NCI-H446 treated with DMSO at 0.1 percent for 48 hours (cell line): ENCODE measurements at regions not wholly inside any gene's neighbourhood (a gene's known extent, or its start where the extent isn't known, plus 50 kb on each side); places are given as distances from the start of the nearest gene placed in this dataset.
"Not testable (repeated sequence)": the region's sequence is repeated elsewhere in the genome, so short reads cannot be mapped to it uniquely, and the experiment has no call there.

ENCODE experiments used
- DNase-seq: peaks from one replicate; lab custom pipeline; 2025; lab: John Stamatoyannopoulos, UW

GRCh38 chr9:129435988-129436717 is 184.7 kb downstream of the C9orf50 start:
- DNase-seq, result no peak

- DNase-seq, result no peak
These were observed 185.6 kb downstream of the C9orf50 start for GRCh38 chr9:129435291-129435690.

- DNase-seq, result no peak
These were observed 186.7 kb downstream of the C9orf50 start for GRCh38 chr9:129434187-129434586.

DNA sequence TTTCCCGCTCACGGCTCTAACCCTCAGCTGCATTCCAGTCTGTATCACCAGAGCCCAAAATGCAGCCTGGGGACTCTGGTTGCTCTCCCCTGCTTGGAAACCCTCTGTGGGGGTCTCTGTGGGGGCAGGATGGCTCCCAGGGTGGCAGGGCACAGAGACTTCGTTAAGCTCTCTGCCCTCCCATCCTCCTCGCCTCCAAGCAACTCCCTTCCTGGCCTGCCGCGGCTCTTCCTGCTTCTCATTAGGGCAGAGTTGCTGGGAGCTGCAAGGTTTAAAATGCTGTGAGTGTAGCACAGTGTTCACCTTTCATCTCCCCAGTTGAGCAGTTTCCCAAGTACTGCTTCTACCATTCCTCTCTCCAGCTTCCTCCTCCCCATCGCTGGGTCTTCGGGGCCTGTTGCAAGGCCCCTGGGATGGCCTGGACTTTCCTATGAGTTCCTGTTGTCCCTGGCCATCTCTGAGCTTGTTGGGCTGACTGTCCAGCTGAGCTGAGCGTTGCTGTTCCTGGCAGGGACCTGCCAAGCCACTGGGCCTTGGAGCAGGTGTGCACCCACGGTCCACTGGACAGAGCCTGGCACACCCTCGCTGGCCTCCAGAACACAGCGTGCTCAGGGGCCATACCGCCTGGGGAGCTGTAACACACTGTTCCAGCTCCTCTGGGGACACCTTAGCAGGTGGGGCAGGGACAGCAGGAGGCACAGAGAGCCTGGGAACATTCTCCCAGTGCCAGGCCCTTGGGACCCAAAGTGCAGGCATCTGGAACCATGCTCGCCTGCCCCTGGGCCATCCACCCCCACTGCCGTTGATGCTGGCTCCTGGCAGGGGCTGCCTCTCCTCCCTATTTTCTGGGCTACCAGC is 188.4 kb downstream of the C9orf50 start:
- no peak for DNase-seq

GRCh38 chr9:129430940-129431643 is 189.8 kb downstream of the C9orf50 start:
- DNase-seq, result no peak

GRCh38 chr9:129428864-129429577 is 191.9 kb downstream of the C9orf50 start:
- no peak for DNase-seq

- DNase-seq, result no peak
These were observed 193.8 kb downstream of the C9orf50 start for GRCh38 chr9:129427149-129427548.

DNA sequence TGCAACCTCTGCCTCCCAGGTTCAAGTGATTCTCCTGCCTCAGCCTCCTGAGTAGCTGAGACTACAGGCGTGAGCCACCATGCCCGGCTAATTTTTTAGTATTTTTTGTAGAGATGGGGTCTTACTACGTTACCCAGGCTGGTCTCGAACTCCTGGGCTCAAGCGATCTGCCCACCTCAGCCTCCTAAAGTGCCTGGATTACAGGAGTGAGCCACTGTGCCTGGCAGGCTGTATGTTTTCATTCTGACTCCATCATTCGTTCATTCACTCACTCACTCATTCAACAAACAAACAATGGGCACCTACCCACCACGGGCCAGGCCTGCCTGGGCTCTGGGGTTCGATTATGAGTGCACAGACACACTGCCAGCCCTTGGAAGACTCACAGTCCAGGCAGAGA is 197.1 kb downstream of the C9orf50 start:
- DNase-seq, result not testable (repeated sequence)

- DNase-seq, result no peak
These were observed 197.7 kb downstream of the C9orf50 start for GRCh38 chr9:129423216-129423615.

DNA sequence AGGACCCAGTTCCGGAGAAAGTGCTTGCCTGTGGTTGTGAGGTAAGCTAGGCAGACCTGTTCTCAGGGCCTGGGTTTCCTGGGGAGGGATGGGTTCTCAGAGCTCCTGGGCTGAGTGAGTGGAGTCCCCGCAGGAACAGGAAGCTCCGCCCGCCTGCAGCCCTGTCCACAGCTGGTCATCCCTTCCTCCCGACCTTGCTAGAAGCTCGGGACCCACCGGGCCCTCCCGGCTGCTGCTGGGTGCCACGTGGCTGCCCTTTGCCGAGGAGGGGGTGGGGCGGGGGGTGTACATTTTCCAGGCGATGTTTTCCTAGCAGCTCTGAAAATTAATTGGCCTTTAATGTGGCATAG is 198.1 kb downstream of the C9orf50 start:
- DNase-seq, result no peak

GRCh38 chr9:129422032-129422842 is 198.7 kb downstream of the C9orf50 start:
- no peak for DNase-seq

DNA sequence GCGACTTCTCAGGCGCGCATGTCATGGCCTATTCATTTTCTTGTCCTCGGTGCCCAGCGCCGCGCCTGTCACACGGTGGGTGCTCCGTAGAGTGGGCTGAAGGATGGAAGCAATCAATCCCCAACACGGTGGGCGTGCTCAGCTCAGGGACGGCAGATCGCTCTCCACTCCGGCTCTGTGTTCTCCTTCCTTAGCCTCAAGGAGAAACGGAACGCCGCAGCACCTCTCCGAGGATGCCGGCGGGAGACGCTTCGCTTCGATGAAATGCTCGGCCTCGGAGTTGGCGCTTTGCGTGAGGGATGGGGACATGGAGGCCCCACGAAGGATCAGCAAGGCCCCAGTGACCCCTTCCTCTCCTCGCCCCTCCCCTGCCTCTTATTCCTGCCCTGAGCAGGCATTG is 199.5 kb downstream of the C9orf50 start:
- no peak for DNase-seq

DNA sequence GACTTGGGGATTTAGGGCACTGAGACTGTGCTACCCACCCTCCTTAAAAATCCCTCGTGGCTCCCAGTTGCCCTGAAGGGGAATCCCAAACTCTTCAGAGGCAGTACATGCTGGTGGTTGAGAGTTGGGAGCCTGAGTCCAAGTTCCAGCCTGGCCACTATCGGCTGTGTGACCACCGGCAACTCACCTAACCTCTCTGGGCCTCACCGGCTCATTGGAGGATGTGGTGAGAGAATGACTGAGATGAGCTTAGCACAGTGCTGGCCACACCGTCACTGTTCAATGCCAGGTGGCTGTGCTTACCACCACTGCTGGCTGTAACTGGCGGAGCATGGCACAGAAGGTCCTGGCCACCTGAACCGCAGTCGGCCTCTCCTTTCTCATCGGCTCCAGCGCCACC is 200.2 kb downstream of the C9orf50 start:
- DNase-seq, result no peak

GRCh38 chr9:129419382-129419899 is 201.5 kb downstream of the C9orf50 start:
- DNase-seq, result no peak

GRCh38 chr9:129418451-129418850 is 202.4 kb downstream of the C9orf50 start:
- no peak for DNase-seq

- no peak for DNase-seq
These were observed 203.9 kb downstream of the C9orf50 start for GRCh38 chr9:129416821-129417539.

DNA sequence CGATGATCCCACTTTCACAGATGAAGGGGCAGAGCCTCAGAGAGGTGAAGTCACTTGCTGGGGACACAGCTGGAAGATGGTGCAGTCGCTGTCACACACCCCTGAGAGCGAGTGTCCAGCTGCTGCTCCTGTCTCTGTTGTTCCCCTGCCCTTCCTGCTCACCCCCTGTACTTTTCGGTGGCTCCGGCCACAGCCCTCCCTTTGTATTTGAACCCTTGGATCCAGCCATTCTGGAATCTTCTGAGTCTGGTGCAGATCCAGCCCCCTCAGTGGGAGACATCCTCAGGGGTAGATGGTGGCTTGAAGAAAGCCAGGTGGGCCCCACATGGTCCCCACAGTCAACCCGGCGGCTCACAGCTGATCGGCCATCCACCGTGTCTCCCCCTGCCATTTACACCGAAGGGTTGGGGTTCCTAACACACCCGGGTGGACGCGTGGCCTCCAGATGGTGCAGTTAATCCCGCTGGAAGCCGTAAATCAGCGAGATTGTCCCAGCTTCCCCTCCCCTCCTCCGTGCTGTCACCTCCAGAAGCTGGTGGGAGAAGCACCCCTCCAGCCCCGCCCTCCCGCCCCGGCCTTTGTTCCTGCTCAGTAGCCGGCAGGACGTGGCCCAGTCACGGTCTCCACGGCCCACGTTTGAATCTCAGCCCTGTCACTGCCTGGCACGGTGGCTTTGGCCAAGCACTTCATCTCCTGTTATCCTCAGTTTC is 204.8 kb downstream of the C9orf50 start:
- no peak for DNase-seq

DNA sequence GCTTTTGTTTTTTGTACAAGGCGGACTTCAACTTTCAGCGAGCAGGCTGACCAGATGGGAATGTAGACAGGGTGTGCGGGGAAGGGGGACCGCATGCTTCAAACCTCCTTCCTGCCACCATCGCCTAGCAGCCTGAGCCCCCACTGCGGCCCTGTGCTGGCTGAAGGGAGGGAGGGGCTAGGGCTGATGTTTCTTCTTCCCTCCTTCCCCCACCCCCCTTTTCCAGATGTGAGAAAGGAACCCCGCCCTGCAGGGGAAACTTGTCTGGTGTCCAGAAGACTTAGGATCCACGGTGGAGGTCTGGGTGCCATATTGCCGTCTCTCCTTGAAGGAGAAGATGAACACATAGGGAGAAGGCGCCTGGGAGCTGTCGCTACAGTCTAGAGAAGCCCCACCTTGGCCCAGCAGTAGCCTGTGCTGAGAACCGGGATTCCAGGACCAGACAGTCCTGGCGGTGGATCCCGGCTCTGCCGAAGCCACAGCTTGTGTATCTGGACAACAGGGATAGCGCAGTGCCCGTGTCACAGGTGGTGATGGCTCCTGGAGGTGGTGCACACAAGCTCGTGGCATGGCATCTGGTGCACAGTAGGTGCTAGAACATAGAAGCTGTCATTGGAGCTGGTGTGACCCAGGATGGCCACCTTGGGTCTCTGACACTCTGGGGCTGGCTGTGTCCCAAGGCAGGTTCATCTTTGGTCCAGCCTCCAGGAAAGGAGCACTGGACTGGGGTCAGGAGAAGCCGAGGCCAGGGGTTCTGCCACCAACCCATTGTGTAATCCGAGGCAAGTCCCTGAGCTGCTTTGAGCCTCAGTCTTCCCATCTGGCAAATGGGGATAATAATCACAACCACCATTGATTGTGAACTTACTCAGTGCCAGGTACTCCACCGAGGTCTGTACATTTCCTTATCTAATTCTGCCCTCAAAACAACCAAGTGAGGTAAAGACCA is 205.6 kb downstream of the C9orf50 start:
- DNase-seq, result no peak
